Gastroesophageal sphincter (tissue), 4 donors: ENCODE measurements at regions not wholly inside any gene's neighbourhood (a gene's known extent, or its start where the extent isn't known, plus 50 kb on each side); places are given as distances from the start of the nearest gene placed in this dataset.
A peak's percentile ranks its signal among the peaks of the same experiment; 100 is the strongest.

ENCODE experiments used
- ATAC-seq: fragments of 150-250 bp; one replicate; pipeline ENCODE4 v1.9.1; 2016; ENCODE audit warnings: mild to moderate bottlenecking, moderate library complexity
- H3K27ac ChIP-seq, 4 donors: fragments of 200-600 bp; sonication (generic) in 3 of 4; 1 replicate in 3 of 4; 2 replicates in 1 of 4; pipeline ENCODE4 v1.5.1; 2016 to 2019
- H3K27me3 ChIP-seq: fragments of 200-600 bp; sonication (generic); one replicate; pipeline ENCODE4 v1.5.1; 2019
- H3K36me3 ChIP-seq, 2 donors: fragments of 200-600 bp; sonication (generic); one replicate each; pipeline ENCODE4 v1.5.1; 2019; ENCODE audit warnings: control low read depth in 1 of 2
- H3K4me1 ChIP-seq, 3 donors: fragments of 200-600 bp; sonication (generic); 1 replicate in 2 of 3; 2 replicates in 1 of 3; pipeline ENCODE4 v1.5.1; 2016 to 2019; ENCODE audit warnings: control low read depth in 2 of 3
- H3K4me3 ChIP-seq, 2 donors: fragments of 200-600 bp; sonication (generic); one replicate each; pipeline ENCODE4 v1.5.1; 2019; ENCODE audit warnings: mild to moderate bottlenecking in 1 of 2, moderate library complexity in 1 of 2
- H3K9me3 ChIP-seq, 3 donors: fragments of 200-600 bp; sonication (generic); one replicate each; pipeline ENCODE4 v1.5.1; 2017 to 2019; ENCODE audit warnings: control low read depth in 2 of 3
- EP300 ChIP-seq: sonication (generic); formaldehyde crosslinking; IDR thresholded peaks from one replicate; pipeline ENCODE4 v1.6.1; 2017; ENCODE audit warnings: antibody characterized with exemption, mild to moderate bottlenecking
- POLR2A ChIP-seq, 2 donors: fragments of 450-650 bp; IDR thresholded peaks; one replicate each; pipeline ENCODE4 v1.6.1; 2017; ENCODE audit warnings: antibody characterized with exemption in 2 of 2, mild to moderate bottlenecking in 2 of 2, moderate library complexity in 1 of 2
- POLR2AphosphoS5 ChIP-seq: sonication (generic); formaldehyde crosslinking; IDR thresholded peaks from one replicate; pipeline ENCODE4 v1.6.1; 2017; ENCODE audit warnings: antibody characterized with exemption
- WGBS, 2 donors: methylation state at CpG; one replicate each; pipeline ENCODE4 v1.1.5; 2018; ENCODE audit warnings: low coverage in 1 of 2; 5-methylcytosine and 5-hydroxymethylcytosine counted together
- TF ChIP-seq, protein P1 (sequence below), 4 experiments: fragments of 200-600 bp in 2 of 4; fragments of 450-650 bp in 2 of 4; sonication (generic) in 1 of 4; IDR thresholded peaks; one replicate each; pipeline ENCODE4 v1.5.1; 2017 to 2019; ENCODE audit warnings: antibody characterized with exemption in 4 of 4, mild to moderate bottlenecking in 2 of 4, moderate library complexity in 2 of 4

DNA sequence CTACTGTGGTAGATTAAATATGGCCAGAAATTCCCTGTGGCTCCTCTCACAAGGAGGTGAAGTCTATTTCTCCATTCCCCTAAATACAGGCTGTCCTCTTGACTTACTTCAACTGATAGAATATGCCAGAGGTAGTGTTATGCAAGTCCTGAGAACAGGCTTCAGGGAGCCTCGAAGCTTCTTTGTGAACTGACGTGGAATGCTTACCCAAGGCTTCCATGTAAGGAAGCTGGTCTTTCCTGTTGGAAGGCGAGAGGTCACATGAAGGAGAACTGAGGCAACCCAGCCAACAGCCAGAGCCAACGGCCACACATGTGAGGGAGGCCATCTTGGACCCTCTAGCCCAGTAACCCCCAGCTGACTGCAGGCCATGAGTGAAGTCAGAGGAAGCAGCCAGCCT, 267.9 kb downstream of the MRTFB start:
- Histone ChIP-seq H3K4me3 (no peak overlapping the region), H3K9me3 (peaks cover 0 to 4% (median 0%) of the 10 kb centered on the region in 3 donors), H3K4me1 (peaks cover 0 to 13% (median 6%) of the 10 kb centered on the region in 3 donors), H3K27me3 (no peaks in the 10 kb centered on the region), H3K36me3 (no peaks in the 10 kb centered on the region), H3K27ac (no peak overlapping the region)
- WGBS, 2 donors, result 52% methylated on average over 3 of the region's 4 CpGs; no CpG with 5 or more reads in 1 of the 2 donors
- ATAC-seq, result no peak
- no peak for TF ChIP-seq POLR2AphosphoS5
- TF ChIP-seq, protein P1, sequence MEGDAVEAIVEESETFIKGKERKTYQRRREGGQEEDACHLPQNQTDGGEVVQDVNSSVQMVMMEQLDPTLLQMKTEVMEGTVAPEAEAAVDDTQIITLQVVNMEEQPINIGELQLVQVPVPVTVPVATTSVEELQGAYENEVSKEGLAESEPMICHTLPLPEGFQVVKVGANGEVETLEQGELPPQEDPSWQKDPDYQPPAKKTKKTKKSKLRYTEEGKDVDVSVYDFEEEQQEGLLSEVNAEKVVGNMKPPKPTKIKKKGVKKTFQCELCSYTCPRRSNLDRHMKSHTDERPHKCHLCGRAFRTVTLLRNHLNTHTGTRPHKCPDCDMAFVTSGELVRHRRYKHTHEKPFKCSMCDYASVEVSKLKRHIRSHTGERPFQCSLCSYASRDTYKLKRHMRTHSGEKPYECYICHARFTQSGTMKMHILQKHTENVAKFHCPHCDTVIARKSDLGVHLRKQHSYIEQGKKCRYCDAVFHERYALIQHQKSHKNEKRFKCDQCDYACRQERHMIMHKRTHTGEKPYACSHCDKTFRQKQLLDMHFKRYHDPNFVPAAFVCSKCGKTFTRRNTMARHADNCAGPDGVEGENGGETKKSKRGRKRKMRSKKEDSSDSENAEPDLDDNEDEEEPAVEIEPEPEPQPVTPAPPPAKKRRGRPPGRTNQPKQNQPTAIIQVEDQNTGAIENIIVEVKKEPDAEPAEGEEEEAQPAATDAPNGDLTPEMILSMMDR (IDR thresholded peaks at IDR 0.05), result no peak
- no peak for TF ChIP-seq EP300
- TF ChIP-seq POLR2A (IDR thresholded peaks at IDR 0.05), result no peak

DNA sequence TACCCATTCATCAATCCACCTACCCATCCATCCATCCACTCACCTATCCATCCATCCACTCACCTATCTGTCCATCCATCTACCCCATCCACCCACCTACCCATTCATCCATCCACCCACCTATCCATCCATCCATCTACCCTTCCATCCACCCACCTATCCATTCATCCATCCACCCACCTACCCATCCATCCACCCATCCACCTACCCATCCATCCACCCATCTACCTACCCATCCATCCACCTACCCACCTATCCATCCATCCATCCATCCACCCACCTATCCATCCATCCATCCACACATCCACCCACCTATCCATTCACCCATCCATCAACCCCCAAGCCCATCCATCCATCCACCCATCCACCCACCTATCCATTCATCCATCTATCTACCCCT, 267.1 kb downstream of the MRTFB start:
- Histone ChIP-seq H3K27ac (no peak overlapping the region), H3K4me1 (peaks cover 0 to 13% (median 6%) of the 10 kb centered on the region in 3 donors), H3K27me3 (no peaks in the 10 kb centered on the region), H3K36me3 (no peaks in the 10 kb centered on the region), H3K9me3 (peaks cover 0 to 4% (median 0%) of the 10 kb centered on the region in 3 donors), H3K4me3 (no peak overlapping the region)
- TF ChIP-seq POLR2A (IDR thresholded peaks at IDR 0.05) (no peak), POLR2AphosphoS5 (no peak), EP300 (no peak)
- TF ChIP-seq, protein P1 (IDR thresholded peaks at IDR 0.05), result no peak
- ATAC-seq, result no peak

DNA sequence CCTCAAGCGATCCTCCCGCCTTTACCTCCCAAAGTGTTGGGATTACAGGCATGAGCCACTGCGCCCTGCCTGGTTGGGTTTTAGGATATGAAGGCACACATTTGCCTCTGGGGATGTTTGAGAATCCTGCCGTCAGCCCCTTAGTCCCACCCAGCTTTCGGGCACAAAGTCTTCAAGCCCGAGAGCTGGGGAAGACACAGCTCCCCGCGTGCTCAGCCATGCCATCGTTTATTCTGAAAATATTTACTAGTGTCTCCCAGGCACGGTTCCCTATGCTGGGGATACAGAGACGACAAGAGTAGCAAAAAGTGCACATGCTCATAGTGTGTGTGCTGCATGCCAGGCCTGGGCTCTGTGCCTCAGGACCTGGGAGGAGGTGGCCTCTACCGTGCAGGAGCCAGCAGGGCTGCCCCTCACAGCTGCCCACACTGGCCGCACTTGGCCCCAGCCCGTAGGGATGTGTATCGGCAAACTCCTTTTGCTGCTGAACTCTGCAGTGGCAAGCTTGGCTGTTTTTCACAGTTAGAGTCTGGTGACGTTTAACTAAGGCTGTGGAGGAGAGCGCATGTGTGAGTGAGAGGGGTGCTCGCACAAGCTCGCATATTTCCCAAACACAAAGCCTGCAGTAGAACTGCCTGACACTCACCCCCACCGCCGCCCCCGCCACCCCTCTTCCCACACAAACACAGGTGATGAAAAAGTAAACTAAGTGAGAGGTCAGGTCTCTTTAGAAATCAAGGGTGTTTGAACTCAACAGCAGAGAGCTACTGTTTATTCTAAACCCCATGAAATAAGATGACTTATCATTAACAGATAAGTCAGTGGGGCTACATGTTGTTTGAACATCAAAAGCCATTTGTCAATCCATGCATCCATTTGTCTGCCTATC, 266.4 kb downstream of the MRTFB start:
- Histone ChIP-seq H3K27me3 (no peaks in the 10 kb centered on the region), H3K27ac (no peak overlapping the region), H3K9me3 (peaks cover 0 to 4% (median 0%) of the 10 kb centered on the region in 3 donors), H3K4me1 (peaks cover 0 to 13% (median 6%) of the 10 kb centered on the region in 3 donors), H3K36me3 (no peaks in the 10 kb centered on the region), H3K4me3 (peak overlapping the region in 1 of 2 donors; percentile 23)
- TF ChIP-seq POLR2A (IDR thresholded peaks at IDR 0.05) (no peak), EP300 (no peak), POLR2AphosphoS5 (no peak)
- TF ChIP-seq, protein P1 (IDR thresholded peaks at IDR 0.05), result no peak
- WGBS, 2 donors, result 5 to 37% methylated on average over 4 to 8 of the region's 22 CpGs
- ATAC-seq, result no peak

DNA sequence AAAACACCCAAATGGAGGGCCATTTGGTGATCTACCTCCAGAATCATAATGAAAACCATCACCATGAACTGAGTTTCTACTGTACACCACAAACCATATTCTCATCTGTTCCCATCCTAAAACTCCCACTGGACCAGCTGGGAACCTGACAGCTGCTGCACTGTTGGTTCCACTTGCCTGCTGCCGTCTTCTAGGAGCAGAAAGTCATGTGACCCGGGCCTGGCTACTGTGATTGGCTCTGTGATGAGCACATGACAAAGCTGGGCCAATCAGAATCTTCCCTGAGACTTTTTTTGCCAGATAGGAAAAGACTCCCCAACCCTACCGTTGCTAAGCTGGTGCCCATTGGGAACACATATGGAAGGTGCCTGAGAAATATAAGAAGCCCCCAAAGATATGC, 264.2 kb downstream of the MRTFB start:
- Histone ChIP-seq H3K4me1 (peaks cover 0 to 13% (median 6%) of the 10 kb centered on the region in 3 donors), H3K4me3 (no peak overlapping the region), H3K27ac (no peak overlapping the region), H3K27me3 (no peaks in the 10 kb centered on the region), H3K36me3 (no peaks in the 10 kb centered on the region), H3K9me3 (no peaks in the 10 kb centered on the region)
- TF ChIP-seq POLR2A (IDR thresholded peaks at IDR 0.05) (no peak), POLR2AphosphoS5 (no peak), EP300 (no peak)
- TF ChIP-seq, protein P1 (IDR thresholded peaks at IDR 0.05), result no peak
- ATAC-seq, result no peak
- WGBS, 2 donors, result 94% methylated on average over 3 of the region's 3 CpGs; no CpG with 5 or more reads in 1 of the 2 donors
